B cell (primary cell): ENCODE measurements at regions not wholly inside any gene's neighbourhood (a gene's known extent, or its start where the extent isn't known, plus 50 kb on each side); places are given as distances from the start of the nearest gene placed in this dataset.

ENCODE experiments used
- CTCF ChIP-seq: fragments of 200-600 bp; IDR thresholded peaks from one replicate; pipeline ENCODE4 v1.8.0; 2022; ENCODE audit warnings: antibody characterized with exemption, mild to moderate bottlenecking
- EZH2 ChIP-seq: IDR thresholded peaks from 2 replicates; pipeline ENCODE4 v1.6.1; 2012; ENCODE audit warnings: borderline replicate concordance, low read depth, mild to moderate bottlenecking, moderate library complexity, low read length; ENCODE audit not compliant: insufficient read depth, poor library complexity, severe bottlenecking

DNA sequence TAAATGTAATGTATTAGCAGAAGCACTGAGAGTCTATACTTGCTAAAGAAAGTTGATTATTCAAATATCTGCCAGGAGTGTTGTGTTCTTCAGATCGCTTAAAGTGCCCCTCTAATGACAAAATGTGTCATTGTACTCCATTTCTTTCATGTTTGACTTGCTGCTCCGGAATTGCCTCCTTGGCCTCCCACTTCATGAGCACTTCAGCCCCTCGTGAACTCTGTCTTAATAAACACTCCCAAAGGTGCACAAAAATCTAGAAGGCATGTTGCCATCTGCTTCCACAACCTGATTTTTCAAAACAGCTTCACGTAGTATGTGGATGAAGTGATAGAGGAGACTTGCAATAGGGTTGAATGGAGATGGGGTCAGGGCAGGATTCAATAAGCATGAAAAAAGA, 396.1 kb downstream of the TDRD15 start:
- TF ChIP-seq CTCF, result no peak
- TF ChIP-seq EZH2, result no peak
